ENCODE measurements at regions not wholly inside any gene's neighbourhood (a gene's known extent, or its start where the extent isn't known, plus 50 kb on each side); places are given as distances from the start of the nearest gene placed in this dataset.

DNA sequence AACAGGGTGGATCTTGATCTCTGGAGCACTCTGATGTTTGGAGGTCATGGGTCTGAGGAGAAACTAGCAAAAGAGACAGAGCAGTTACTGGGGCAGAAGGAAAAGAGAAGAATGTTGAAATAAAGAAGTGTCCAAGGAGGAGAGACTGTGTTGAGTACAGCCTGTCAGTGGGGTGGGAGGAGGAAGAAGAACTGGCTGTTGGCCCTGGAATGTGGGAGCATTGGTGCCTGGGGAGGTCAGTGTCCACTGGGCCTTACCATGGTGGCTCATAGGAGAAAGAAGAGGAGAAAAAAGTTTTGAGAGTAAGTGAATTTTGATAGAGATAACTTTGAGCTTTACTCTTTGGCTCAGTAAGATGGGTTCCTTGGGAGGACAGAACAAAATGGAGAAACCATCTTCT, 499.0 kb downstream of the TXNL1 start:
- Histone ChIP-seq H3K9me3 (ENCODE audit: control insufficient read depth, insufficient read depth, low read length) (no peaks in the 10 kb centered on the region), H3K27ac (ENCODE audit: low read depth, low read length) (peak overlapping the region; percentile 84), H3K4me3 (ENCODE audit: low read depth, low read length) (no peak overlapping the region), H3K27me3 (ENCODE audit: control insufficient read depth, insufficient read depth, low read length) (no peaks in the 10 kb centered on the region)
- no peak for DNase-seq (ENCODE audit: low read depth, low spot score)
- CTCF ChIA-PET, result interaction anchor here (0.8 to 1.1 kb wide), 3 partner anchors 8 to 437 kb away, joined by 3 read pairs; no protein-coding TSS in a partner anchor
- POLR2A ChIA-PET, result interaction anchor here (0.5 to 1.7 kb wide), 5 partner anchors 16 to 552 kb away, joined by 3 to 9 read pairs (median 3); no protein-coding TSS in a partner anchor
- no peak for TF ChIP-seq CTCF (IDR thresholded peaks at IDR 0.05; ENCODE audit: low read depth, low read length)

- no peak overlapping the region for H3K4me3 ChIP-seq (ENCODE audit: low read depth, low read length)
- H3K27ac ChIP-seq (ENCODE audit: low read depth, low read length), result no peak overlapping the region
- H3K27me3 ChIP-seq (ENCODE audit: control insufficient read depth, insufficient read depth, low read length), result no peaks in the 10 kb centered on the region
- CTCF ChIA-PET, result no interaction called here
- no peak for DNase-seq (ENCODE audit: low read depth, low spot score)
- H3K9me3 ChIP-seq (ENCODE audit: control insufficient read depth, insufficient read depth, low read length), result no peaks in the 10 kb centered on the region
- TF ChIP-seq CTCF (IDR thresholded peaks at IDR 0.05; ENCODE audit: low read depth, low read length), result no peak
- POLR2A ChIA-PET, result no interaction called here
These were observed 502.3 kb downstream of the TXNL1 start for GRCh38 chr18:56136105-56136504.

DNA sequence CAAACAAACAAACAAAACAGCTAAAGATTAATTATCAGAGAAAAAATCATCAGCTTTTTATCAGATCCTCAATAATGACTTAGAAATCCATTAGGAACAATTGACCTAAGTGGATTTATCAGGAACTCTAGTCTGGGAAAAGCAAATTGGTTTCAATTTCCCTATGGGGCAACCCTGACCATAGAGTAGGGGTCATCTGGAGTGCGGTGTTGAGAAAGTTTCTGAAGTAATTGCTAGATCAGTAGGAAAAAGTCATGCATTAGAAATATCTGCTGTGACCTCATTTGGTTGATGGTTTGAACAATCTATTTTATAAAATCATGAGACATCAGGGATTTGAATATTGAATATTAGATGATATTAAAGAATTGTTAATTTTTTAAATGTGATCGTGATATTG, 507.9 kb downstream of the TXNL1 start:
- CTCF ChIA-PET, result no interaction called here
- Histone ChIP-seq H3K27me3 (ENCODE audit: control insufficient read depth, insufficient read depth, low read length) (no peaks in the 10 kb centered on the region), H3K4me3 (ENCODE audit: low read depth, low read length) (no peak overlapping the region), H3K27ac (ENCODE audit: low read depth, low read length) (no peak overlapping the region), H3K9me3 (ENCODE audit: control insufficient read depth, insufficient read depth, low read length) (no peaks in the 10 kb centered on the region)
- no peak for TF ChIP-seq CTCF (IDR thresholded peaks at IDR 0.05; ENCODE audit: low read depth, low read length)
- POLR2A ChIA-PET, result no interaction called here
- no peak for DNase-seq (ENCODE audit: low read depth, low spot score)

- DNase-seq (ENCODE audit: low read depth, low spot score), result no peak
- no peak for TF ChIP-seq CTCF (IDR thresholded peaks at IDR 0.05; ENCODE audit: low read depth, low read length)
- CTCF ChIA-PET, result interaction anchor here (0.9 kb wide), 1 partner anchor 11 kb away, joined by 3 read pairs; no protein-coding TSS in a partner anchor
- H3K9me3 ChIP-seq (ENCODE audit: control insufficient read depth, insufficient read depth, low read length), result no peaks in the 10 kb centered on the region
- no peak overlapping the region for H3K27ac ChIP-seq (ENCODE audit: low read depth, low read length)
- H3K27me3 ChIP-seq (ENCODE audit: control insufficient read depth, insufficient read depth, low read length), result no peaks in the 10 kb centered on the region
- H3K4me3 ChIP-seq (ENCODE audit: low read depth, low read length), result no peak overlapping the region
- POLR2A ChIA-PET, result no interaction called here
These were observed 510.1 kb downstream of the TXNL1 start for GRCh38 chr18:56128153-56128791.

GRCh38 chr18:56127322-56128099, 510.9 kb downstream of the TXNL1 start:
- no peak for DNase-seq (ENCODE audit: low read depth, low spot score)
- POLR2A ChIA-PET, result no interaction called here
- Histone ChIP-seq H3K4me3 (ENCODE audit: low read depth, low read length) (no peak overlapping the region), H3K27ac (ENCODE audit: low read depth, low read length) (no peak overlapping the region), H3K27me3 (ENCODE audit: control insufficient read depth, insufficient read depth, low read length) (no peaks in the 10 kb centered on the region), H3K9me3 (ENCODE audit: control insufficient read depth, insufficient read depth, low read length) (no peaks in the 10 kb centered on the region)
- no peak for TF ChIP-seq CTCF (IDR thresholded peaks at IDR 0.05; ENCODE audit: low read depth, low read length)
- CTCF ChIA-PET, result interaction anchor here (0.9 kb wide), 1 partner anchor 12 kb away, joined by 3 read pairs; no protein-coding TSS in a partner anchor

All from AG04450 (cell line).